ENCODE measurements at regions not wholly inside any gene's neighbourhood (a gene's known extent, or its start where the extent isn't known, plus 50 kb on each side); places are given as distances from the start of the nearest gene placed in this dataset.

- 90 to 93% methylated on average over 2 of the region's 2 CpGs for WGBS, 2 donors
- TF ChIP-seq CTCF (IDR thresholded peaks at IDR 0.05) (no peak), EP300 (IDR thresholded peaks at IDR 0.05) (no peak), POLR2A (IDR thresholded peaks at IDR 0.05) (no peak)
- Histone ChIP-seq H3K27me3 (no peaks in the 10 kb centered on the region), H3K36me3 (no peaks in the 10 kb centered on the region), H3K4me3 (no peak overlapping the region), H3K4me1 (peaks cover 0 to 35% (median 9%) of the 10 kb centered on the region in 4 donors), H3K9me3 (peaks cover 0 to 21% (median 0%) of the 10 kb centered on the region in 4 donors), H3K27ac (peak overlapping the region in 1 of 4 donors; percentile 71)
- DNase-seq (ENCODE audit: low spot score in 2 of 2): no peak
Measured at GRCh38 chr21:39024538-39024937, 158.7 kb downstream of the PSMG1 start.

- DNase-seq (ENCODE audit: low spot score in 2 of 2): peak; percentile 52 to 67
- Histone ChIP-seq H3K9me3 (peaks cover 0 to 15% (median 0%) of the 10 kb centered on the region in 4 donors), H3K27ac (peak overlapping the region; percentile 32 to 71 (median 60)), H3K36me3 (no peaks in the 10 kb centered on the region), H3K4me1 (peaks cover 0 to 35% (median 9%) of the 10 kb centered on the region in 4 donors), H3K27me3 (no peaks in the 10 kb centered on the region), H3K4me3 (no peak overlapping the region)
- TF ChIP-seq POLR2A (IDR thresholded peaks at IDR 0.05): no peak
- TF ChIP-seq CTCF (IDR thresholded peaks at IDR 0.05): peak in 1 of 5 experiments; percentile 18
- peak; percentile 16 to 55 for TF ChIP-seq EP300 (IDR thresholded peaks at IDR 0.05)
- 16 to 27% methylated on average over 20 to 22 of the region's 28 CpGs for WGBS, 2 donors
Measured at GRCh38 chr21:39022863-39023693, 160.2 kb downstream of the PSMG1 start.

GRCh38 chr21:39022466-39022862, 160.8 kb downstream of the PSMG1 start:
- peaks cover 0 to 35% (median 9%) of the 10 kb centered on the region in 4 donors for H3K4me1 ChIP-seq
- no peak for DNase-seq (ENCODE audit: low spot score in 2 of 2)
- H3K36me3 ChIP-seq: no peaks in the 10 kb centered on the region
- peak overlapping the region; percentile 28 to 71 (median 60) for H3K27ac ChIP-seq
- no peaks in the 10 kb centered on the region for H3K27me3 ChIP-seq
- peaks cover 0 to 10% (median 0%) of the 10 kb centered on the region in 4 donors for H3K9me3 ChIP-seq
- H3K4me3 ChIP-seq: no peak overlapping the region
- no peak for TF ChIP-seq POLR2A (IDR thresholded peaks at IDR 0.05)
- no peak for TF ChIP-seq CTCF (IDR thresholded peaks at IDR 0.05)
- TF ChIP-seq EP300 (IDR thresholded peaks at IDR 0.05): no peak
- 77 to 80% methylated on average over 6 of the region's 6 CpGs for WGBS, 2 donors

GRCh38 chr21:39022035-39022434, 161.2 kb downstream of the PSMG1 start:
- H3K36me3 ChIP-seq: no peaks in the 10 kb centered on the region
- H3K4me1 ChIP-seq: peaks cover 0 to 35% (median 9%) of the 10 kb centered on the region in 4 donors
- DNase-seq (ENCODE audit: low spot score in 2 of 2): no peak
- no peak for TF ChIP-seq EP300 (IDR thresholded peaks at IDR 0.05)
- TF ChIP-seq CTCF (IDR thresholded peaks at IDR 0.05): no peak
- TF ChIP-seq POLR2A (IDR thresholded peaks at IDR 0.05): no peak
- H3K9me3 ChIP-seq: peaks cover 0 to 6% (median 0%) of the 10 kb centered on the region in 4 donors
- no peaks in the 10 kb centered on the region for H3K27me3 ChIP-seq
- no peak overlapping the region for H3K4me3 ChIP-seq
- H3K27ac ChIP-seq: peak overlapping the region; percentile 28 to 71 (median 60)
- 92 to 95% methylated on average over 14 of the region's 14 CpGs for WGBS, 2 donors

- H3K27ac ChIP-seq: peak overlapping the region in 3 of 4 donors; percentile 25 to 71 (median 53)
- 69 to 79% methylated on average over 7 of the region's 7 CpGs for WGBS, 2 donors
- H3K36me3 ChIP-seq: no peaks in the 10 kb centered on the region
Measured at GRCh38 chr21:39021478-39021832, 161.8 kb downstream of the PSMG1 start.

More at GRCh38 chr21:39021478-39021832, 161.8 kb downstream of the PSMG1 start:
- no peaks in the 10 kb centered on the region for H3K27me3 ChIP-seq
- H3K9me3 ChIP-seq: peaks cover 0 to 6% (median 0%) of the 10 kb centered on the region in 4 donors
- TF ChIP-seq POLR2A (IDR thresholded peaks at IDR 0.05): no peak
- TF ChIP-seq EP300 (IDR thresholded peaks at IDR 0.05): no peak
- TF ChIP-seq CTCF (IDR thresholded peaks at IDR 0.05): no peak
- no peak overlapping the region for H3K4me3 ChIP-seq
- H3K4me1 ChIP-seq: peaks cover 0 to 35% (median 9%) of the 10 kb centered on the region in 4 donors
- no peak for DNase-seq (ENCODE audit: low spot score in 2 of 2)
